ENCODE measurements at regions not wholly inside any gene's neighbourhood (a gene's known extent, or its start where the extent isn't known, plus 50 kb on each side); places are given as distances from the start of the nearest gene placed in this dataset.

DNA sequence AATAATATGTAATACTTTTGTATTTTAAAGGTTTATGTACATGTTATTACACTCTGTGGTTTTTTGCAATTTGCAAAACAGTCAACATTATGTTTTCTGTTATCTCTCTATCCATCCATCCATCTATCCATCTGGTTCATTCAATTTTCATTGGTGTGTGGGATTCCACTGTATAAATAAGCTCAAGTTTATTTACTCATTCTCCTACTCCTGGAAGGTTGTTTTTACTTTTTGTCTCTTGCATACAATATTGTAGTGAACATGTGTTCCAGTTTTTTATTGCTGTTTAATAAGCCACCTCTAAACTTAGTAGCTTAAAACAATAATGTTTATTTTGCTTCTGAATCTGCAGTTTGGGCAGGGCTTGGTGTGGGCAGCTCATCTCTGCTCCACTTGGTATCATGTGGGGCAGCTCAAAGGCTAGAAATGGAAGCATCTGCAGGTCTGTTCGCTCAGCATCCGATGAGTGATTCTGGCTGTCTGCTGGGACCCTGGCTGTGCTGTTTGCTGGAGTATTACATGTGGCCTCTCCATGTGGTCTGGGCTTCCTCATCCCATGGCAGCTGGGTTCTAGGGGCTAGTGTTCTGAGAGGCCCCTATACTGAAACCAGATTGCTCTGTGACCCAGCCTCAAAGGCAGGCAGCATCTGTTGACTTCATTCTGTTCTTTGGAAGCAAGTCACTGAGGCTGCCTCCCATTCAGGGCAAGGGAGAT lies 98.8 kb downstream of the SLC25A47 start (continued):
- TF ChIP-seq YY1 (IDR thresholded peaks at IDR 0.05; ENCODE audit: low read depth, low read length) (no peak), NRF1 (IDR thresholded peaks at IDR 0.05; ENCODE audit: low read depth, low read length) (no peak), POLR2AphosphoS5 (IDR thresholded peaks at IDR 0.05; ENCODE audit: low read depth, low read length) (no peak), CEBPB (IDR thresholded peaks at IDR 0.05; ENCODE audit: low read depth, low read length) (no peak), PHF8 (conservative IDR thresholded peaks at IDR 0.05; ENCODE audit: low read depth, low read length) (no peak), EP300 (IDR thresholded peaks at IDR 0.05; ENCODE audit: borderline replicate concordance in 1 of 2, low read depth in 2 of 2, low read length in 2 of 2) (no peak)

All from H1 (cell line).